ENCODE measurements at regions not wholly inside any gene's neighbourhood (a gene's known extent, or its start where the extent isn't known, plus 50 kb on each side); places are given as distances from the start of the nearest gene placed in this dataset.

DNA sequence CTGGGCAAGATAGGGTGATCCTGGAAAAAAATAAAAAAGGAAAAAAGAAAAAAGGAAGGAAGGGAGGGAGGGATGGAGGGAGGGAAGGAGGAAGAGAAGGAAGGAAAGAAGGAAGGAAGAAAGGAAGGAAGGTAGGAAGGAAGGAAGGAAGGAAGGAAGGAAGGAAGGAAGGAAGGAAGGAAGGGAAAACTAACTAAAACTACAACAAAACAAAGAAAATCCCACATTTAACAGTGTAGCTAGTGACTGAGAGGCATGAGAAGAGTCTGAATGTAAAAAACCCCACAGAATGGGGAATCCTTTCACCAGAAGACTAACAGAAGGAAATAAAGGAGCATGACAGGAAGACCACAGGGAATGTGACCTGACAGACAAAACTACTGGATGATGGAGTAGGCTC, 345.7 kb downstream of the NOVA1 start:
- no peaks in the 10 kb centered on the region for H3K4me1 ChIP-seq
- TF ChIP-seq, protein P1, sequence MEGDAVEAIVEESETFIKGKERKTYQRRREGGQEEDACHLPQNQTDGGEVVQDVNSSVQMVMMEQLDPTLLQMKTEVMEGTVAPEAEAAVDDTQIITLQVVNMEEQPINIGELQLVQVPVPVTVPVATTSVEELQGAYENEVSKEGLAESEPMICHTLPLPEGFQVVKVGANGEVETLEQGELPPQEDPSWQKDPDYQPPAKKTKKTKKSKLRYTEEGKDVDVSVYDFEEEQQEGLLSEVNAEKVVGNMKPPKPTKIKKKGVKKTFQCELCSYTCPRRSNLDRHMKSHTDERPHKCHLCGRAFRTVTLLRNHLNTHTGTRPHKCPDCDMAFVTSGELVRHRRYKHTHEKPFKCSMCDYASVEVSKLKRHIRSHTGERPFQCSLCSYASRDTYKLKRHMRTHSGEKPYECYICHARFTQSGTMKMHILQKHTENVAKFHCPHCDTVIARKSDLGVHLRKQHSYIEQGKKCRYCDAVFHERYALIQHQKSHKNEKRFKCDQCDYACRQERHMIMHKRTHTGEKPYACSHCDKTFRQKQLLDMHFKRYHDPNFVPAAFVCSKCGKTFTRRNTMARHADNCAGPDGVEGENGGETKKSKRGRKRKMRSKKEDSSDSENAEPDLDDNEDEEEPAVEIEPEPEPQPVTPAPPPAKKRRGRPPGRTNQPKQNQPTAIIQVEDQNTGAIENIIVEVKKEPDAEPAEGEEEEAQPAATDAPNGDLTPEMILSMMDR (IDR thresholded peaks at IDR 0.05 in 8 of 11, conservative IDR thresholded peaks at IDR 0.05 in 3 of 11) = no peak
- no peak for TF ChIP-seq POLR2A (IDR thresholded peaks at IDR 0.05)
- no peak for TF ChIP-seq POLR2AphosphoS5 (IDR thresholded peaks at IDR 0.05)
- intact Hi-C loops (cut with DNase I; ENCODE audit: low total_unique reads) = no loop called here
- H3K27me3 ChIP-seq (replicated peaks in 1 of 7) = no peaks in the 10 kb centered on the region
- DNase-seq = no peak
- H3K9me3 ChIP-seq = peaks cover 0 to 9% (median 2%) of the 10 kb centered on the region in 8 donors
- H3K4me3 ChIP-seq = no peak overlapping the region
- H3K27ac ChIP-seq = no peak overlapping the region
- H3K36me3 ChIP-seq = no peaks in the 10 kb centered on the region

DNA sequence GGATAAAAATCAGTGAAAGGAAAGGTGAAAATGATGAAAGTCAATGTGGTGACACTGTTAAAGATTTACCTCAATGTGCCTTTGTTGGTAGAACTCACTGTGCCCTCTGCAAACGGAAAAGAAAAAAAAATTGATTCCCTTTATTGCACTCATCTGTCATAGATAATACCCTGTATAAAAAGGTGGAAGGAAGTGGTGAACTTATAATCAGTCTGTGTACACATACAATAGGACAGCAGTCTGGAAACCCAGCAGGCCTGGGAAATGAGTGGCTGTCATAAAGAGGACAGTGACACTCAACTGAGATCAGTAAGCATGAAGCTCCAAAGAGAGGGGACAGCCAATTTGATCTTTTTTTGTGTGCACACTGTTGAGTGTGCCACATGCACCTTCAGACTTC, 364.7 kb downstream of the NOVA1 start:
- 12 to 46% (median 29%) methylated on average over 1 of the region's 1 CpG for WGBS, 5 donors

DNA sequence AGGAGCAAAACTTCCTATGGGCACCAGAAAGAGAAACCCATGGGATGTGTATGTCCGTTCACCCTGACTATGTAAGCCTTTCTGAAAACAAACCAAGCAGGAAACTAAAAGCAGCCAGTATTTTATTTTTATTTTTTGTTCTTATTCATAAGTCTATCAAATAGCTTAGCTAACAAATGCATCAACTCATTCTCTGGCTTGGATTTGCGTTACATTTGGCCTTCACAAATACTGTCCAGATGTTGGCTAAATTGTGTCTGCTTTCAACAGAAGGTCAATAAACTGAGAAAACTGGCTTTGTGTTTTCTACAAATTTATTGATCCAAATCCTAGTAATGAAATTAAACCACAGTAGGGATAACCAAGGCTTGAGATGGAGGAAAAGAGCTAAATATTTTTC, 379.0 kb downstream of the NOVA1 start:
- no peak for DNase-seq
- TF ChIP-seq POLR2AphosphoS5 (IDR thresholded peaks at IDR 0.05) (no peak), POLR2A (IDR thresholded peaks at IDR 0.05) (no peak)
- TF ChIP-seq, protein P1 (IDR thresholded peaks at IDR 0.05 in 8 of 11, conservative IDR thresholded peaks at IDR 0.05 in 3 of 11) = no peak

More for the DNA sequence above, 364.7 kb downstream of the NOVA1 start:
- TF ChIP-seq, protein P1 (IDR thresholded peaks at IDR 0.05 in 8 of 11, conservative IDR thresholded peaks at IDR 0.05 in 3 of 11) = no peak
- TF ChIP-seq POLR2A (IDR thresholded peaks at IDR 0.05) (no peak), POLR2AphosphoS5 (IDR thresholded peaks at IDR 0.05) (no peak)
- intact Hi-C loops (cut with DNase I; ENCODE audit: low total_unique reads) = no loop called here
- no peaks in the 10 kb centered on the region for H3K4me1 ChIP-seq
- no peaks in the 10 kb centered on the region for H3K27me3 ChIP-seq (replicated peaks in 1 of 7)
- no peak overlapping the region for H3K27ac ChIP-seq
- no peak overlapping the region for H3K4me3 ChIP-seq
- H3K9me3 ChIP-seq = no peaks in the 10 kb centered on the region
- no peaks in the 10 kb centered on the region for H3K36me3 ChIP-seq
- no peak for DNase-seq

DNA sequence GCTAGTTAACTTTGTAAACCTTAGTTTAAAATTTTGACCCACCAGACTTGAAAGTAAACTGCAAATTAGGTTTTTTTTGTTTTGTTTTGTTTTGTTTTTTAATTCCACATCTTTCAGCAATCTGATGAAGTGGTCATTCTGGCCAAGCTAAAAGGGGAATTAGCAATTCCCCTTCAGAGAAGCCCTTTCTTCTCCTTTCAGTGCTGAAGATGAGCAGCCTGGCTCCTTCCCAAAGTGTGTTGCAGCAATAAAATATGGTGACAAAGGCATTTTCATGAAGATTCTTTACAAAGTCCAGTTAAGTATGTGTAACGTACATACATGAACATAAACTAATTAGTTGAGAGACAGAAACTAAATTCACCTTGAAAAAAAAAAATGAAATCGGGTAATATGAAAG, 380.1 kb downstream of the NOVA1 start:
- no peak for DNase-seq
- TF ChIP-seq POLR2AphosphoS5 (IDR thresholded peaks at IDR 0.05) (no peak), POLR2A (IDR thresholded peaks at IDR 0.05) (no peak)
- H3K9me3 ChIP-seq = peaks cover 0 to 6% (median 0%) of the 10 kb centered on the region in 8 donors
- no peak overlapping the region for H3K4me3 ChIP-seq
- no peak overlapping the region for H3K27ac ChIP-seq
- 63 to 86% (median 82%) methylated on average over 2 of the region's 2 CpGs for WGBS, 5 donors
- H3K4me1 ChIP-seq = no peaks in the 10 kb centered on the region
- H3K36me3 ChIP-seq = no peaks in the 10 kb centered on the region
- no peaks in the 10 kb centered on the region for H3K27me3 ChIP-seq (replicated peaks in 1 of 7)
- intact Hi-C loops (cut with DNase I; ENCODE audit: low total_unique reads) = no loop called here

More for the DNA sequence above, 379.0 kb downstream of the NOVA1 start:
- Histone ChIP-seq H3K36me3 (no peaks in the 10 kb centered on the region), H3K4me1 (no peaks in the 10 kb centered on the region), H3K9me3 (peaks cover 0 to 7% (median 0%) of the 10 kb centered on the region in 8 donors), H3K4me3 (no peak overlapping the region), H3K27ac (no peak overlapping the region), H3K27me3 (replicated peaks in 1 of 7) (no peaks in the 10 kb centered on the region)
- intact Hi-C loops (cut with DNase I; ENCODE audit: low total_unique reads) = no loop called here
- 52 to 70% (median 61%) methylated on average over 2 of the region's 2 CpGs for WGBS, 5 donors

DNA sequence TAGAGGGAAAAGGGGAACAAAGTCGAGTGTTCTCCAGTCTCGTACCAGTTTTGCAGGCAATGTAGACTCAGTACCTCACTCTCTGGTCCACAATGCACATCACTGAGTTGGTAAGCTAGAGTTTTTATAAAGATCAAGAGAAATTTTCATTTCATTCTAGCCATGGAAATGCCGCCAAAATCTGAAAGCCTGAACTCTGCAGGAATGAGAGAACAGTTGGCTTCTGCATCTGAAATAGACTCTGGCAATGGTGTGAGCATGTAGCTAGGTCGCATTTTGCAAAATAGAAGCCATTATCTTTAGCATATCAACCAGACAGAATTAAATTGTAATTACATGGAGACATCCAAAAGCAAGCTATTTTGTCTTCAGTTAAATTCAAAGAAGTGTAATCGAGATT, 381.0 kb downstream of the NOVA1 start:
- Histone ChIP-seq H3K36me3 (no peaks in the 10 kb centered on the region), H3K27ac (no peak overlapping the region), H3K4me3 (no peak overlapping the region), H3K27me3 (replicated peaks in 1 of 7) (no peaks in the 10 kb centered on the region), H3K9me3 (peaks cover 0 to 6% (median 0%) of the 10 kb centered on the region in 8 donors), H3K4me1 (no peaks in the 10 kb centered on the region)
- 71 to 82% (median 73%) methylated on average over 5 of the region's 5 CpGs for WGBS, 5 donors
- intact Hi-C loops (cut with DNase I; ENCODE audit: low total_unique reads) = no loop called here
- TF ChIP-seq POLR2AphosphoS5 (IDR thresholded peaks at IDR 0.05) (no peak), POLR2A (IDR thresholded peaks at IDR 0.05) (no peak)
- TF ChIP-seq, protein P1 (IDR thresholded peaks at IDR 0.05 in 8 of 11, conservative IDR thresholded peaks at IDR 0.05 in 3 of 11) = no peak
- no peak for DNase-seq
